ENCODE measurements at regions not wholly inside any gene's neighbourhood (a gene's known extent, or its start where the extent isn't known, plus 50 kb on each side); places are given as distances from the start of the nearest gene placed in this dataset.

- Histone ChIP-seq H3K4me1 (ENCODE audit: control insufficient read depth, insufficient read depth, low read length) (no peaks in the 10 kb centered on the region), H3K27me3 (ENCODE audit: control insufficient read depth, insufficient read depth, low read length) (no peaks in the 10 kb centered on the region), H3K9me3 (ENCODE audit: control insufficient read depth, low read depth, low read length) (peaks cover 8% of the 10 kb centered on the region), H3K27ac (ENCODE audit: low read length) (no peak overlapping the region), H3K4me3 (ENCODE audit: low read length) (no peak overlapping the region), H3K36me3 (ENCODE audit: control insufficient read depth, insufficient read depth, low read length) (peaks cover 3% of the 10 kb centered on the region)
- no CpG with 5 or more reads among the region's 8 CpGs for WGBS (ENCODE audit: insufficient coverage, low lambda C conversion rate)
- no peak for DNase-seq
Measured at GRCh38 chr11:70757241-70757640, 358.9 kb downstream of the CTTN start.

GRCh38 chr11:70758206-70758605 is 359.9 kb downstream of the CTTN start:
- H3K4me1 ChIP-seq (ENCODE audit: control insufficient read depth, insufficient read depth, low read length), result no peaks in the 10 kb centered on the region
- DNase-seq, result no peak
- peaks cover 3% of the 10 kb centered on the region for H3K36me3 ChIP-seq (ENCODE audit: control insufficient read depth, insufficient read depth, low read length)
- no peak overlapping the region for H3K4me3 ChIP-seq (ENCODE audit: low read length)
- WGBS (ENCODE audit: insufficient coverage, low lambda C conversion rate), result no CpG with 5 or more reads among the region's 20 CpGs
- peaks cover 8% of the 10 kb centered on the region for H3K9me3 ChIP-seq (ENCODE audit: control insufficient read depth, low read depth, low read length)
- H3K27me3 ChIP-seq (ENCODE audit: control insufficient read depth, insufficient read depth, low read length), result no peaks in the 10 kb centered on the region
- H3K27ac ChIP-seq (ENCODE audit: low read length), result no peak overlapping the region

GRCh38 chr11:70759846-70760245 is 361.5 kb downstream of the CTTN start:
- Histone ChIP-seq H3K9me3 (ENCODE audit: control insufficient read depth, low read depth, low read length) (peaks cover 8% of the 10 kb centered on the region), H3K27ac (ENCODE audit: low read length) (no peak overlapping the region), H3K4me1 (ENCODE audit: control insufficient read depth, insufficient read depth, low read length) (no peaks in the 10 kb centered on the region), H3K36me3 (ENCODE audit: control insufficient read depth, insufficient read depth, low read length) (peaks cover 3% of the 10 kb centered on the region), H3K4me3 (ENCODE audit: low read length) (no peak overlapping the region), H3K27me3 (ENCODE audit: control insufficient read depth, insufficient read depth, low read length) (no peaks in the 10 kb centered on the region)
- DNase-seq, result no peak
- WGBS (ENCODE audit: insufficient coverage, low lambda C conversion rate), result no CpG with 5 or more reads among the region's 8 CpGs

GRCh38 chr11:70760416-70761020 is 362.2 kb downstream of the CTTN start:
- Histone ChIP-seq H3K27ac (ENCODE audit: low read length) (no peak overlapping the region), H3K4me1 (ENCODE audit: control insufficient read depth, insufficient read depth, low read length) (no peaks in the 10 kb centered on the region), H3K27me3 (ENCODE audit: control insufficient read depth, insufficient read depth, low read length) (no peaks in the 10 kb centered on the region), H3K4me3 (ENCODE audit: low read length) (no peak overlapping the region), H3K9me3 (ENCODE audit: control insufficient read depth, low read depth, low read length) (peaks cover 8% of the 10 kb centered on the region), H3K36me3 (ENCODE audit: control insufficient read depth, insufficient read depth, low read length) (peaks cover 3% of the 10 kb centered on the region)
- 100% methylated on average over 1 of the region's 9 CpGs for WGBS (ENCODE audit: insufficient coverage, low lambda C conversion rate)
- DNase-seq, result no peak

GRCh38 chr11:70761094-70761907 is 363.0 kb downstream of the CTTN start:
- H3K36me3 ChIP-seq (ENCODE audit: control insufficient read depth, insufficient read depth, low read length), result peaks cover 3% of the 10 kb centered on the region
- no peaks in the 10 kb centered on the region for H3K27me3 ChIP-seq (ENCODE audit: control insufficient read depth, insufficient read depth, low read length)
- H3K9me3 ChIP-seq (ENCODE audit: control insufficient read depth, low read depth, low read length), result peaks cover 8% of the 10 kb centered on the region
- H3K4me1 ChIP-seq (ENCODE audit: control insufficient read depth, insufficient read depth, low read length), result no peaks in the 10 kb centered on the region
- DNase-seq, result no peak
- no peak overlapping the region for H3K4me3 ChIP-seq (ENCODE audit: low read length)
- WGBS (ENCODE audit: insufficient coverage, low lambda C conversion rate), result no CpG with 5 or more reads among the region's 13 CpGs
- H3K27ac ChIP-seq (ENCODE audit: low read length), result no peak overlapping the region

GRCh38 chr11:70761908-70762337 is 363.6 kb downstream of the CTTN start:
- Histone ChIP-seq H3K9me3 (ENCODE audit: control insufficient read depth, low read depth, low read length) (peaks cover 8% of the 10 kb centered on the region), H3K27me3 (ENCODE audit: control insufficient read depth, insufficient read depth, low read length) (no peaks in the 10 kb centered on the region), H3K27ac (ENCODE audit: low read length) (no peak overlapping the region), H3K4me3 (ENCODE audit: low read length) (no peak overlapping the region), H3K36me3 (ENCODE audit: control insufficient read depth, insufficient read depth, low read length) (peaks cover 3% of the 10 kb centered on the region), H3K4me1 (ENCODE audit: control insufficient read depth, insufficient read depth, low read length) (no peaks in the 10 kb centered on the region)
- DNase-seq, result no peak
- WGBS (ENCODE audit: insufficient coverage, low lambda C conversion rate), result no CpG with 5 or more reads among the region's 11 CpGs

- Histone ChIP-seq H3K9me3 (ENCODE audit: control insufficient read depth, low read depth, low read length) (peaks cover 8% of the 10 kb centered on the region), H3K36me3 (ENCODE audit: control insufficient read depth, insufficient read depth, low read length) (peaks cover 3% of the 10 kb centered on the region), H3K27ac (ENCODE audit: low read length) (no peak overlapping the region), H3K4me3 (ENCODE audit: low read length) (no peak overlapping the region), H3K27me3 (ENCODE audit: control insufficient read depth, insufficient read depth, low read length) (no peaks in the 10 kb centered on the region), H3K4me1 (ENCODE audit: control insufficient read depth, insufficient read depth, low read length) (no peaks in the 10 kb centered on the region)
- DNase-seq, result no peak
- WGBS (ENCODE audit: insufficient coverage, low lambda C conversion rate), result no CpG with 5 or more reads among the region's 7 CpGs
Measured at GRCh38 chr11:70762810-70763209, 364.5 kb downstream of the CTTN start.

- H3K27ac ChIP-seq (ENCODE audit: low read length), result no peak overlapping the region
- peaks cover 3% of the 10 kb centered on the region for H3K36me3 ChIP-seq (ENCODE audit: control insufficient read depth, insufficient read depth, low read length)
- no peak for DNase-seq
- no CpG with 5 or more reads among the region's 3 CpGs for WGBS (ENCODE audit: insufficient coverage, low lambda C conversion rate)
- no peaks in the 10 kb centered on the region for H3K27me3 ChIP-seq (ENCODE audit: control insufficient read depth, insufficient read depth, low read length)
- H3K9me3 ChIP-seq (ENCODE audit: control insufficient read depth, low read depth, low read length), result peaks cover 8% of the 10 kb centered on the region
- H3K4me1 ChIP-seq (ENCODE audit: control insufficient read depth, insufficient read depth, low read length), result no peaks in the 10 kb centered on the region
- H3K4me3 ChIP-seq (ENCODE audit: low read length), result no peak overlapping the region
Measured at GRCh38 chr11:70763606-70764005, 365.3 kb downstream of the CTTN start.

GRCh38 chr11:70764356-70764905 is 366.1 kb downstream of the CTTN start:
- Histone ChIP-seq H3K4me3 (ENCODE audit: low read length) (no peak overlapping the region), H3K4me1 (ENCODE audit: control insufficient read depth, insufficient read depth, low read length) (no peaks in the 10 kb centered on the region), H3K36me3 (ENCODE audit: control insufficient read depth, insufficient read depth, low read length) (peaks cover 3% of the 10 kb centered on the region), H3K27ac (ENCODE audit: low read length) (no peak overlapping the region), H3K9me3 (ENCODE audit: control insufficient read depth, low read depth, low read length) (peaks cover 8% of the 10 kb centered on the region), H3K27me3 (ENCODE audit: control insufficient read depth, insufficient read depth, low read length) (no peaks in the 10 kb centered on the region)
- 88% methylated on average over 1 of the region's 3 CpGs for WGBS (ENCODE audit: insufficient coverage, low lambda C conversion rate)
- DNase-seq, result no peak

- no peaks in the 10 kb centered on the region for H3K4me1 ChIP-seq (ENCODE audit: control insufficient read depth, insufficient read depth, low read length)
- no peaks in the 10 kb centered on the region for H3K36me3 ChIP-seq (ENCODE audit: control insufficient read depth, insufficient read depth, low read length)
- no peaks in the 10 kb centered on the region for H3K27me3 ChIP-seq (ENCODE audit: control insufficient read depth, insufficient read depth, low read length)
- 100% methylated on average over 1 of the region's 8 CpGs for WGBS (ENCODE audit: insufficient coverage, low lambda C conversion rate)
- no peak overlapping the region for H3K4me3 ChIP-seq (ENCODE audit: low read length)
- no peak overlapping the region for H3K27ac ChIP-seq (ENCODE audit: low read length)
- DNase-seq, result no peak
- no peaks in the 10 kb centered on the region for H3K9me3 ChIP-seq (ENCODE audit: control insufficient read depth, low read depth, low read length)
Measured at GRCh38 chr11:70766901-70767300, 368.6 kb downstream of the CTTN start.
